ENCODE measurements at regions not wholly inside any gene's neighbourhood (a gene's known extent, or its start where the extent isn't known, plus 50 kb on each side); places are given as distances from the start of the nearest gene placed in this dataset.
"Not testable (repeated sequence)": the region's sequence is repeated elsewhere in the genome, so short reads cannot be mapped to it uniquely, and the experiment has no call there.

DNA sequence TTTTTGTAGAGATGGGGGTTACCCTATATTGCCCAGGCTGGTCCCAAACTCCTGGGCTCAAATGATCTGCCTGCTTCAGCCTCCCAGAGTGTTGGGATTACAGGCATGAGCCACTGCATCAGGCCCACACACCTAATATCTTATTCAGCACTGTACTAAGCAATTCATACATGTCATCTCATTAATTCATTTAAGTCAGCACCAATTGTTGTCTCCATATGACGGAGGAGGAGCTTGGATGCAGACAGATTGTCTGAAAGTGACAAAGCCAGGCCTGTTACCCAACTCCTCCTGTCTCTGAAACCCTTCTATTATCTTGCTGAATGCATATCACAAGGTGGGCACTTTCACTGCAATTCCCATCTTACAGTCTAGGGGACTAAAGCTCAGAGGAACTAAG is 57.5 kb upstream of the ALX4 start:
- Histone ChIP-seq H3K9ac (ENCODE audit: insufficient read depth, low read length) (no peak overlapping the region), H3K4me2 (ENCODE audit: extremely low read depth, insufficient read depth, low read length) (no peak overlapping the region), H3K36me3 (ENCODE audit: control insufficient read depth, insufficient read depth, low read length) (no peaks in the 10 kb centered on the region), H3K4me3 (replicated peaks in 1 of 4; ENCODE audit: control extremely low read depth in 1 of 4, insufficient read depth in 1 of 4, low read depth in 3 of 4, low read length in 4 of 4) (no peak overlapping the region), H3K4me1 (ENCODE audit: control insufficient read depth, extremely low read depth, insufficient read depth, low read length) (no peaks in the 10 kb centered on the region), H2AFZ (ENCODE audit: low read length) (no peak overlapping the region), H3K79me2 (ENCODE audit: control insufficient read depth, insufficient read depth, low read length) (no peaks in the 10 kb centered on the region), H3K9me3 (ENCODE audit: control insufficient read depth, insufficient read depth, low read depth, low read length) (no peaks in the 10 kb centered on the region), H3K27me3 (ENCODE audit: control insufficient read depth, insufficient read depth, low read length) (peaks cover 7% of the 10 kb centered on the region), H4K20me1 (ENCODE audit: control insufficient read depth, extremely low read depth, insufficient read depth, low read length) (no peaks in the 10 kb centered on the region), H3K27ac (ENCODE audit: insufficient read depth, low read length) (no peak overlapping the region)
- no peak for DNase-seq (ENCODE audit: low read depth in 2 of 2)
- TF ChIP-seq, protein P1, sequence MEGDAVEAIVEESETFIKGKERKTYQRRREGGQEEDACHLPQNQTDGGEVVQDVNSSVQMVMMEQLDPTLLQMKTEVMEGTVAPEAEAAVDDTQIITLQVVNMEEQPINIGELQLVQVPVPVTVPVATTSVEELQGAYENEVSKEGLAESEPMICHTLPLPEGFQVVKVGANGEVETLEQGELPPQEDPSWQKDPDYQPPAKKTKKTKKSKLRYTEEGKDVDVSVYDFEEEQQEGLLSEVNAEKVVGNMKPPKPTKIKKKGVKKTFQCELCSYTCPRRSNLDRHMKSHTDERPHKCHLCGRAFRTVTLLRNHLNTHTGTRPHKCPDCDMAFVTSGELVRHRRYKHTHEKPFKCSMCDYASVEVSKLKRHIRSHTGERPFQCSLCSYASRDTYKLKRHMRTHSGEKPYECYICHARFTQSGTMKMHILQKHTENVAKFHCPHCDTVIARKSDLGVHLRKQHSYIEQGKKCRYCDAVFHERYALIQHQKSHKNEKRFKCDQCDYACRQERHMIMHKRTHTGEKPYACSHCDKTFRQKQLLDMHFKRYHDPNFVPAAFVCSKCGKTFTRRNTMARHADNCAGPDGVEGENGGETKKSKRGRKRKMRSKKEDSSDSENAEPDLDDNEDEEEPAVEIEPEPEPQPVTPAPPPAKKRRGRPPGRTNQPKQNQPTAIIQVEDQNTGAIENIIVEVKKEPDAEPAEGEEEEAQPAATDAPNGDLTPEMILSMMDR (conservative IDR thresholded peaks at IDR 0.05 in 1 of 2, IDR thresholded peaks at IDR 0.05 in 1 of 2; ENCODE audit: low read depth in 1 of 2, low read length in 2 of 2), result no peak
- no peak for TF ChIP-seq EZH2 (IDR thresholded peaks at IDR 0.05; ENCODE audit: low read length, missing control alignments)

GRCh38 chr11:44368886-44369285 is 58.9 kb upstream of the ALX4 start:
- Histone ChIP-seq H3K27me3 (ENCODE audit: control insufficient read depth, insufficient read depth, low read length) (no peaks in the 10 kb centered on the region), H3K4me1 (ENCODE audit: control insufficient read depth, extremely low read depth, insufficient read depth, low read length) (no peaks in the 10 kb centered on the region), H3K9me3 (ENCODE audit: control insufficient read depth, insufficient read depth, low read depth, low read length) (no peaks in the 10 kb centered on the region), H3K4me3 (replicated peaks in 1 of 4; ENCODE audit: control extremely low read depth in 1 of 4, insufficient read depth in 1 of 4, low read depth in 3 of 4, low read length in 4 of 4) (no peak overlapping the region), H2AFZ (ENCODE audit: low read length) (no peak overlapping the region), H3K9ac (ENCODE audit: insufficient read depth, low read length) (no peak overlapping the region), H3K79me2 (ENCODE audit: control insufficient read depth, insufficient read depth, low read length) (no peaks in the 10 kb centered on the region), H3K36me3 (ENCODE audit: control insufficient read depth, insufficient read depth, low read length) (no peaks in the 10 kb centered on the region), H3K27ac (ENCODE audit: insufficient read depth, low read length) (no peak overlapping the region), H3K4me2 (ENCODE audit: extremely low read depth, insufficient read depth, low read length) (no peak overlapping the region), H4K20me1 (ENCODE audit: control insufficient read depth, extremely low read depth, insufficient read depth, low read length) (no peaks in the 10 kb centered on the region)
- TF ChIP-seq, protein P1 (conservative IDR thresholded peaks at IDR 0.05 in 1 of 2, IDR thresholded peaks at IDR 0.05 in 1 of 2; ENCODE audit: low read depth in 1 of 2, low read length in 2 of 2), result no peak
- TF ChIP-seq EZH2 (IDR thresholded peaks at IDR 0.05; ENCODE audit: low read length, missing control alignments), result no peak
- DNase-seq (ENCODE audit: low read depth in 2 of 2), result no peak

GRCh38 chr11:44371042-44371441 is 61.1 kb upstream of the ALX4 start:
- not testable (repeated sequence) for H3K4me1 ChIP-seq (ENCODE audit: control insufficient read depth, extremely low read depth, insufficient read depth, low read length); H3K27me3 ChIP-seq (ENCODE audit: control insufficient read depth, insufficient read depth, low read length); H3K79me2 ChIP-seq (ENCODE audit: control insufficient read depth, insufficient read depth, low read length); H2AFZ ChIP-seq (ENCODE audit: low read length); H3K9ac ChIP-seq (ENCODE audit: insufficient read depth, low read length); H3K36me3 ChIP-seq (ENCODE audit: control insufficient read depth, insufficient read depth, low read length); H3K9me3 ChIP-seq (ENCODE audit: control insufficient read depth, insufficient read depth, low read depth, low read length); H4K20me1 ChIP-seq (ENCODE audit: control insufficient read depth, extremely low read depth, insufficient read depth, low read length); H3K4me2 ChIP-seq (ENCODE audit: extremely low read depth, insufficient read depth, low read length); H3K4me3 ChIP-seq (replicated peaks in 1 of 4; ENCODE audit: control extremely low read depth in 1 of 4, insufficient read depth in 1 of 4, low read depth in 3 of 4, low read length in 4 of 4); H3K27ac ChIP-seq (ENCODE audit: insufficient read depth, low read length); DNase-seq (ENCODE audit: low read depth in 2 of 2)

- no peaks in the 10 kb centered on the region for H3K9me3 ChIP-seq (ENCODE audit: control insufficient read depth, insufficient read depth, low read depth, low read length)
- no peak overlapping the region for H3K4me2 ChIP-seq (ENCODE audit: extremely low read depth, insufficient read depth, low read length)
- H3K36me3 ChIP-seq (ENCODE audit: control insufficient read depth, insufficient read depth, low read length), result no peaks in the 10 kb centered on the region
- H3K9ac ChIP-seq (ENCODE audit: insufficient read depth, low read length), result no peak overlapping the region
- TF ChIP-seq EZH2 (IDR thresholded peaks at IDR 0.05; ENCODE audit: low read length, missing control alignments), result no peak
- TF ChIP-seq, protein P1 (conservative IDR thresholded peaks at IDR 0.05 in 1 of 2, IDR thresholded peaks at IDR 0.05 in 1 of 2; ENCODE audit: low read depth in 1 of 2, low read length in 2 of 2), result no peak
- DNase-seq (ENCODE audit: low read depth in 2 of 2), result no peak
- H2AFZ ChIP-seq (ENCODE audit: low read length), result no peak overlapping the region
- no peaks in the 10 kb centered on the region for H4K20me1 ChIP-seq (ENCODE audit: control insufficient read depth, extremely low read depth, insufficient read depth, low read length)
- H3K27me3 ChIP-seq (ENCODE audit: control insufficient read depth, insufficient read depth, low read length), result no peaks in the 10 kb centered on the region
- no peak overlapping the region for H3K4me3 ChIP-seq (replicated peaks in 1 of 4; ENCODE audit: control extremely low read depth in 1 of 4, insufficient read depth in 1 of 4, low read depth in 3 of 4, low read length in 4 of 4)
- no peaks in the 10 kb centered on the region for H3K79me2 ChIP-seq (ENCODE audit: control insufficient read depth, insufficient read depth, low read length)
- no peak overlapping the region for H3K27ac ChIP-seq (ENCODE audit: insufficient read depth, low read length)
- no peaks in the 10 kb centered on the region for H3K4me1 ChIP-seq (ENCODE audit: control insufficient read depth, extremely low read depth, insufficient read depth, low read length)
These were observed 61.8 kb upstream of the ALX4 start for GRCh38 chr11:44371706-44372105.

Measured in fibroblast of lung (primary cell).